CD14-positive monocyte (primary cell): ENCODE measurements at regions not wholly inside any gene's neighbourhood (a gene's known extent, or its start where the extent isn't known, plus 50 kb on each side); places are given as distances from the start of the nearest gene placed in this dataset.

Experiments
- DNase-seq, 3 donors: peaks; one replicate each; pipeline ENCODE4 v3.0.0-alpha.2; 2011 to 2022
- H2AFZ ChIP-seq: 2 replicates; pipeline ENCODE4 v1.6.0; 2012; ENCODE audit warnings: mild to moderate bottlenecking, low read depth, low read length, inconsistent platforms; ENCODE audit not compliant: insufficient read depth, poor library complexity, severe bottlenecking
- H3K27ac ChIP-seq, 2 donors: 1 replicate in 1 of 2; 2 replicates in 1 of 2; pipeline ENCODE4 v1.5.1; 2012 to 2013; ENCODE audit warnings: low read length in 2 of 2, control low read depth in 1 of 2, inconsistent platforms in 1 of 2, low read depth in 1 of 2, mild to moderate bottlenecking in 1 of 2
- H3K27me3 ChIP-seq, 2 donors: one replicate each; pipeline versions ENCODE4 v1.6.0 to v1.6.1; 2011 to 2013; ENCODE audit warnings: low read length in 2 of 2; ENCODE audit not compliant: control insufficient read depth in 2 of 2, insufficient read depth in 2 of 2
- H3K36me3 ChIP-seq, 2 donors: replicated peaks in 1 of 2; 1 replicate in 1 of 2; 2 replicates in 1 of 2; pipeline versions ENCODE4 v1.5.1 to v1.6.1; 2012 to 2013; ENCODE audit warnings: low read length in 2 of 2, control low read depth in 1 of 2, inconsistent platforms in 1 of 2, mild to moderate bottlenecking in 1 of 2; ENCODE audit not compliant: insufficient read depth in 2 of 2, control insufficient read depth in 1 of 2
- H3K4me1 ChIP-seq, 2 donors: 1 replicate in 1 of 2; 2 replicates in 1 of 2; pipeline versions ENCODE4 v1.5.1 to v1.6.1; 2012 to 2013; ENCODE audit warnings: low read length in 2 of 2, control low read depth in 1 of 2, inconsistent platforms in 1 of 2, mild to moderate bottlenecking in 1 of 2, moderate library complexity in 1 of 2; ENCODE audit not compliant: insufficient read depth in 2 of 2, control insufficient read depth in 1 of 2
- H3K4me2 ChIP-seq: replicated peaks from 2 replicates; pipeline ENCODE3; 2012; ENCODE audit warnings: low read length, moderate library complexity, mild to moderate bottlenecking; ENCODE audit not compliant: poor library complexity, severe bottlenecking; ENCODE audit errors: extremely low read depth
- H3K4me3 ChIP-seq, 3 experiments: fragments of 200-600 bp in 1 of 3; sonication (generic) in 1 of 3; replicated peaks in 1 of 3; 1 replicate in 2 of 3; 2 replicates in 1 of 3; pipeline ENCODE4 v1.5.1; 2011 to 2013; ENCODE audit warnings: low read length in 3 of 3, mild to moderate bottlenecking in 3 of 3, control low read depth in 2 of 3, low read depth in 2 of 3, inconsistent platforms in 1 of 3, moderate library complexity in 1 of 3
- H3K79me2 ChIP-seq: 2 replicates; pipeline ENCODE4 v1.6.0; 2012; ENCODE audit warnings: mild to moderate bottlenecking, control low read depth, inconsistent platforms, low read length, moderate library complexity; ENCODE audit not compliant: insufficient read depth
- H3K9ac ChIP-seq: 2 replicates; pipeline ENCODE4 v1.6.0; 2017; ENCODE audit warnings: low read length, mild to moderate bottlenecking; ENCODE audit not compliant: insufficient read depth, poor library complexity, severe bottlenecking
- H3K9me3 ChIP-seq, 2 donors: replicated peaks in 1 of 2; 1 replicate in 1 of 2; 2 replicates in 1 of 2; pipeline versions ENCODE4 v1.5.1 to v1.6.1; 2012 to 2013; ENCODE audit warnings: low read length in 2 of 2, control low read depth in 1 of 2; ENCODE audit not compliant: control insufficient read depth in 1 of 2, insufficient read depth in 1 of 2
- H4K20me1 ChIP-seq: 2 replicates; pipeline ENCODE4 v1.6.0; 2012; ENCODE audit warnings: mild to moderate bottlenecking, low read length, control low read depth, moderate library complexity; ENCODE audit not compliant: insufficient read depth
- H3K27ac Mint-ChIP-seq, 7 donors: one replicate each; pipeline ENCODE4 v1.8.0; 2020; ENCODE audit warnings: mild to moderate bottlenecking in 7 of 7, mixed read lengths in 7 of 7, moderate library complexity in 6 of 7, inconsistent platforms in 2 of 7
- H3K27me3 Mint-ChIP-seq, 3 donors: one replicate each; pipeline ENCODE4 v1.8.0; 2021 to 2022; ENCODE audit warnings: low read depth in 3 of 3, mild to moderate bottlenecking in 3 of 3, mixed read lengths in 3 of 3, moderate library complexity in 3 of 3, inconsistent platforms in 1 of 3
- H3K36me3 Mint-ChIP-seq, 2 donors: one replicate each; pipeline ENCODE4 v1.8.0; 2020; ENCODE audit warnings: mixed read lengths in 2 of 2, inconsistent platforms in 1 of 2, mild to moderate bottlenecking in 1 of 2
- H3K4me1 Mint-ChIP-seq: one replicate; pipeline ENCODE4 v1.8.0; 2020; ENCODE audit warnings: mild to moderate bottlenecking, mixed read lengths
- H3K4me3 Mint-ChIP-seq, 2 donors: one replicate each; pipeline ENCODE4 v1.8.0; 2020; ENCODE audit warnings: mild to moderate bottlenecking in 2 of 2, mixed read lengths in 2 of 2, moderate library complexity in 1 of 2
- H3K9me3 Mint-ChIP-seq, 7 donors: one replicate each; pipeline ENCODE4 v1.8.0; 2020 to 2022; ENCODE audit warnings: mixed read lengths in 7 of 7, mild to moderate bottlenecking in 6 of 7, moderate library complexity in 6 of 7, inconsistent platforms in 2 of 7
- WGBS: methylation state at CpG from one replicate; pipeline ENCODE4 v1.1.5; 2013; ENCODE audit warnings: missing lambda C conversion rate; ENCODE audit not compliant: insufficient coverage; 5-methylcytosine and 5-hydroxymethylcytosine counted together
- intact Hi-C, 2 donors: fragments of 100-400 bp; cut with micrococcal nuclease; formaldehyde crosslinking; loops; one replicate each; pipeline versions ENCODE4 v1.15.0 to v1.15.1; 2023
- TF ChIP-seq, protein P1 (sequence below): fragments of 200-600 bp; IDR thresholded peaks from one replicate; pipeline ENCODE4 v1.8.0; 2022; ENCODE audit warnings: antibody characterized with exemption, mild to moderate bottlenecking

DNA sequence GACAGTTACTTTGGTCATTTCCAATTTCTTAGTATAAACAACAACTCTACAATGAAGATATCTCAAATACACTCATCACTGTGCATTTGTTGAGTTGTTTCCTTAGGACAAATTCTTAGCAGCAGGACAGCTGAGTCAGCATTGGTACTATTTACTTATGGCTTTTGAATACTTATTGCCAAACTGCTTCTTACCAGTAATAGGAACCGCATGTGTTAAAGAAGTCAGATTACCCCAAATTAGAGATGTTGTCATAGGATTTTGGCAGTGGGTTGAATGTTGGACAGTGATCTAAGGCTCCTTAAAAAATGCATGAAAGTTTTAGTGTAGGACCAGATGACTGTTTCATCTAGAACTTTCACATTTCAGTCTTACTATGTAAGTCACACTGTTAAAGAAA, 280.1 kb upstream of the DMRT1 start:
- peaks cover 1 to 12% (median 12%) of the 10 kb centered on the region in 3 donors for H3K27me3 Mint-ChIP-seq
- no peak overlapping the region for H3K27ac Mint-ChIP-seq
- intact Hi-C loops = no loop called here
- Histone ChIP-seq H3K9me3 (no peaks in the 10 kb centered on the region), H3K4me1 (no peaks in the 10 kb centered on the region), H3K27ac (no peak overlapping the region), H3K27me3 (peaks cover 0 to 3% of the 10 kb centered on the region in 2 donors), H3K79me2 (no peaks in the 10 kb centered on the region), H3K4me2 (no peak overlapping the region), H4K20me1 (no peaks in the 10 kb centered on the region), H3K36me3 (no peaks in the 10 kb centered on the region), H3K9ac (no peak overlapping the region), H3K4me3 (no peak overlapping the region), H2AFZ (no peak overlapping the region)
- TF ChIP-seq, protein P1, sequence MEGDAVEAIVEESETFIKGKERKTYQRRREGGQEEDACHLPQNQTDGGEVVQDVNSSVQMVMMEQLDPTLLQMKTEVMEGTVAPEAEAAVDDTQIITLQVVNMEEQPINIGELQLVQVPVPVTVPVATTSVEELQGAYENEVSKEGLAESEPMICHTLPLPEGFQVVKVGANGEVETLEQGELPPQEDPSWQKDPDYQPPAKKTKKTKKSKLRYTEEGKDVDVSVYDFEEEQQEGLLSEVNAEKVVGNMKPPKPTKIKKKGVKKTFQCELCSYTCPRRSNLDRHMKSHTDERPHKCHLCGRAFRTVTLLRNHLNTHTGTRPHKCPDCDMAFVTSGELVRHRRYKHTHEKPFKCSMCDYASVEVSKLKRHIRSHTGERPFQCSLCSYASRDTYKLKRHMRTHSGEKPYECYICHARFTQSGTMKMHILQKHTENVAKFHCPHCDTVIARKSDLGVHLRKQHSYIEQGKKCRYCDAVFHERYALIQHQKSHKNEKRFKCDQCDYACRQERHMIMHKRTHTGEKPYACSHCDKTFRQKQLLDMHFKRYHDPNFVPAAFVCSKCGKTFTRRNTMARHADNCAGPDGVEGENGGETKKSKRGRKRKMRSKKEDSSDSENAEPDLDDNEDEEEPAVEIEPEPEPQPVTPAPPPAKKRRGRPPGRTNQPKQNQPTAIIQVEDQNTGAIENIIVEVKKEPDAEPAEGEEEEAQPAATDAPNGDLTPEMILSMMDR = no peak
- H3K36me3 Mint-ChIP-seq = no peaks in the 10 kb centered on the region
- DNase-seq = no peak
- no CpG with 5 or more reads among the region's 1 CpG for WGBS
- peaks cover 2% of the 10 kb centered on the region for H3K4me1 Mint-ChIP-seq
- H3K4me3 Mint-ChIP-seq = no peak overlapping the region
- H3K9me3 Mint-ChIP-seq = peaks cover 0 to 9% (median 2%) of the 10 kb centered on the region in 7 donors

DNA sequence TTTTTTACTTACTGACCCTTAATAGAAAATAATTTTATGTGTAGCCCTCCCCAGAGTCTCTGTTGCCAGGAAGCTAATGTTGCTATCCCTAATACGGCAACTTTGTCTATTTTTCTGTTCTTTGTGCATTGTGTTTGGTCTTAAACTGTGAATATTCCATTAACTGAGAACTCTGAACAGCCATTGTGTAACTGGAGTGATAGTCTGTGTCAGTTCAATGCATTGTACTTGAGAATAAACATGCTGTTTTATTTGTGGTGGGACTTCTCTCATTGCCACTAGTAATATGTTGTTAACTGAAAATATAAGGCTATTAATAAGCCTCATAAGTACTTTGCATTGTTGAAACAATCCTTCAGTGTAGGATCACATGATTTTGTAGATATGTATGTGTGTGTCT, 278.3 kb upstream of the DMRT1 start:
- no peaks in the 10 kb centered on the region for H3K36me3 ChIP-seq
- H3K36me3 Mint-ChIP-seq = no peaks in the 10 kb centered on the region
- intact Hi-C loops = no loop called here
- no peak overlapping the region for H3K27ac Mint-ChIP-seq
- H3K9ac ChIP-seq = no peak overlapping the region
- H3K4me3 Mint-ChIP-seq = no peak overlapping the region
- no peak overlapping the region for H3K27ac ChIP-seq
- DNase-seq = no peak
- peaks cover 0 to 9% (median 2%) of the 10 kb centered on the region in 7 donors for H3K9me3 Mint-ChIP-seq
- peaks cover 3 to 10% of the 10 kb centered on the region in 2 donors for H3K4me1 ChIP-seq
- H3K9me3 ChIP-seq = no peaks in the 10 kb centered on the region
- no peaks in the 10 kb centered on the region for H4K20me1 ChIP-seq
- H2AFZ ChIP-seq = no peak overlapping the region
- H3K4me2 ChIP-seq = no peak overlapping the region
- H3K79me2 ChIP-seq = no peaks in the 10 kb centered on the region
- TF ChIP-seq, protein P1 = no peak
- no peak overlapping the region for H3K4me3 ChIP-seq
- H3K27me3 ChIP-seq = peaks cover 0 to 3% of the 10 kb centered on the region in 2 donors
- H3K27me3 Mint-ChIP-seq = peaks cover 1 to 12% (median 9%) of the 10 kb centered on the region in 3 donors
- 100% methylated on average over 1 of the region's 1 CpG for WGBS
- peaks cover 11% of the 10 kb centered on the region for H3K4me1 Mint-ChIP-seq
